ENCODE measurements at regions not wholly inside any gene's neighbourhood (a gene's known extent, or its start where the extent isn't known, plus 50 kb on each side); places are given as distances from the start of the nearest gene placed in this dataset.
A peak's percentile ranks its signal among the peaks of the same experiment; 100 is the strongest.

GRCh38 chr7:57256637-57257375 lies 124.6 kb upstream of the ZNF479 start:
- DNase-seq, result no peak

GRCh38 chr7:57274535-57275283 lies 142.5 kb upstream of the ZNF479 start:
- DNase-seq, result no peak

- no peak for DNase-seq
These were observed 149.2 kb upstream of the ZNF716 start for GRCh38 chr7:57300747-57301146.

- DNase-seq, result no peak
These were observed 144.7 kb upstream of the ZNF716 start for GRCh38 chr7:57305192-57305748.

GRCh38 chr7:57308631-57309408 lies 141.2 kb upstream of the ZNF716 start:
- DNase-seq, result peak; percentile 2

GRCh38 chr7:57327081-57327480 lies 122.9 kb upstream of the ZNF716 start:
- no peak for DNase-seq

GRCh38 chr7:57328457-57328856 lies 121.5 kb upstream of the ZNF716 start:
- no peak for DNase-seq

GRCh38 chr7:57328963-57329362 lies 121.0 kb upstream of the ZNF716 start:
- DNase-seq, result no peak

GRCh38 chr7:57339198-57339944 lies 110.6 kb upstream of the ZNF716 start:
- no peak for DNase-seq

- DNase-seq, result no peak
These were observed 107.0 kb upstream of the ZNF716 start for GRCh38 chr7:57342954-57343353.

GRCh38 chr7:57343901-57344622 lies 105.9 kb upstream of the ZNF716 start:
- DNase-seq, result no peak

- no peak for DNase-seq
These were observed 105.0 kb upstream of the ZNF716 start for GRCh38 chr7:57344957-57345356.

GRCh38 chr7:57348646-57349269 lies 101.2 kb upstream of the ZNF716 start:
- DNase-seq, result no peak

GRCh38 chr7:57354195-57354594 lies 95.8 kb upstream of the ZNF716 start:
- no peak for DNase-seq

GRCh38 chr7:57354679-57355338 lies 95.2 kb upstream of the ZNF716 start:
- DNase-seq, result no peak

GRCh38 chr7:57361406-57361805 lies 88.6 kb upstream of the ZNF716 start:
- no peak for DNase-seq

GRCh38 chr7:57362868-57363267 lies 87.1 kb upstream of the ZNF716 start:
- DNase-seq, result no peak

- DNase-seq, result no peak
These were observed 86.7 kb upstream of the ZNF716 start for GRCh38 chr7:57363321-57363720.

- no peak for DNase-seq
These were observed 84.9 kb upstream of the ZNF716 start for GRCh38 chr7:57364933-57365710.

- no peak for DNase-seq
These were observed 82.8 kb upstream of the ZNF716 start for GRCh38 chr7:57367171-57367570.

Measured in midbrain (tissue), 1 donor.